AG20443 (cell line): ENCODE measurements at regions not wholly inside any gene's neighbourhood (a gene's known extent, or its start where the extent isn't known, plus 50 kb on each side); places are given as distances from the start of the nearest gene placed in this dataset.
"Not testable (repeated sequence)": the region's sequence is repeated elsewhere in the genome, so short reads cannot be mapped to it uniquely, and the experiment has no call there.

ENCODE experiments used
- DNase-seq: peaks from one replicate; pipeline ENCODE4 v3.0.0; 2012; ENCODE audit warnings: low spot score, mixed read lengths

- DNase-seq, result no peak
These were observed 177.6 kb upstream of the GLRA2 start for GRCh38 chrX:14351611-14352303.

- no peak for DNase-seq
These were observed 181.8 kb upstream of the GLRA2 start for GRCh38 chrX:14347523-14347922.

- no peak for DNase-seq
These were observed 185.0 kb upstream of the GLRA2 start for GRCh38 chrX:14344172-14344940.

- DNase-seq, result no peak
These were observed 219.9 kb upstream of the GLRA2 start for GRCh38 chrX:14309431-14309830.

- not testable (repeated sequence) for DNase-seq
These were observed 220.4 kb upstream of the GLRA2 start for GRCh38 chrX:14308976-14309375.

GRCh38 chrX:14303891-14304290, 225.4 kb upstream of the GLRA2 start:
- DNase-seq, result no peak

GRCh38 chrX:14302561-14302960, 226.8 kb upstream of the GLRA2 start:
- DNase-seq, result not testable (repeated sequence)

GRCh38 chrX:14300376-14300775, 229.0 kb upstream of the GLRA2 start:
- no peak for DNase-seq

- no peak for DNase-seq
These were observed 233.9 kb upstream of the GLRA2 start for GRCh38 chrX:14295426-14295825.

GRCh38 chrX:14291666-14292500, 237.5 kb upstream of the GLRA2 start:
- DNase-seq, result no peak

GRCh38 chrX:14290335-14290734, 239.0 kb upstream of the GLRA2 start:
- DNase-seq, result no peak

- no peak for DNase-seq
These were observed 245.0 kb upstream of the GEMIN8 start for GRCh38 chrX:14274691-14275090.

- DNase-seq, result no peak
These were observed 237.5 kb upstream of the GEMIN8 start for GRCh38 chrX:14267216-14267615.

GRCh38 chrX:14266705-14267104, 237.0 kb upstream of the GEMIN8 start:
- no peak for DNase-seq

GRCh38 chrX:14243823-14244222, 214.1 kb upstream of the GEMIN8 start:
- no peak for DNase-seq

GRCh38 chrX:14235004-14235403, 205.3 kb upstream of the GEMIN8 start:
- no peak for DNase-seq

GRCh38 chrX:14232688-14233087, 203.0 kb upstream of the GEMIN8 start:
- DNase-seq, result no peak

- DNase-seq, result no peak
These were observed 198.9 kb upstream of the GEMIN8 start for GRCh38 chrX:14228611-14229010.

GRCh38 chrX:14220386-14220944, 190.8 kb upstream of the GEMIN8 start:
- DNase-seq, result no peak

GRCh38 chrX:14209034-14209433, 179.3 kb upstream of the GEMIN8 start:
- DNase-seq, result no peak

- DNase-seq, result no peak
These were observed 165.0 kb upstream of the GEMIN8 start for GRCh38 chrX:14194711-14195110.

- no peak for DNase-seq
These were observed 163.9 kb upstream of the GEMIN8 start for GRCh38 chrX:14193547-14193946.
